PC-3 (cell line): ENCODE measurements at regions not wholly inside any gene's neighbourhood (a gene's known extent, or its start where the extent isn't known, plus 50 kb on each side); places are given as distances from the start of the nearest gene placed in this dataset.

Experiments
- CTCF ChIP-seq: fragments of 300-600 bp; sonication (generic); conservative IDR thresholded peaks from 2 replicates; pipeline ENCODE4 v1.5.1; 2017; ENCODE audit warnings: antibody characterized with exemption, low read depth, mild to moderate bottlenecking, low read length
- EZH2phosphoT487 ChIP-seq: fragments of 300-600 bp; sonication (generic); IDR thresholded peaks from 2 replicates; pipeline ENCODE4 v1.6.1; 2018; ENCODE audit warnings: mild to moderate bottlenecking, antibody characterized with exemption, low read length, borderline replicate concordance

- TF ChIP-seq CTCF (no peak), EZH2phosphoT487 (no peak)
These were observed 843.9 kb downstream of the FRK start for GRCh38 chr6:115216835-115217234.
